ENCODE measurements at regions not wholly inside any gene's neighbourhood (a gene's known extent, or its start where the extent isn't known, plus 50 kb on each side); places are given as distances from the start of the nearest gene placed in this dataset.
"Not testable (repeated sequence)": the region's sequence is repeated elsewhere in the genome, so short reads cannot be mapped to it uniquely, and the experiment has no call there.

- no peak for DNase-seq
Observed at GRCh38 chr5:159543326-159543725, 213.0 kb upstream of the IL12B start.

GRCh38 chr5:159545156-159545555 is 214.9 kb upstream of the IL12B start:
- DNase-seq, result no peak

GRCh38 chr5:159547466-159548195 is 217.3 kb upstream of the IL12B start:
- no peak for DNase-seq

- no peak for DNase-seq
Observed at GRCh38 chr5:159548517-159548916, 218.2 kb upstream of the IL12B start.

GRCh38 chr5:159549046-159549445 is 218.8 kb upstream of the IL12B start:
- DNase-seq, result no peak

- DNase-seq, result no peak
Observed at GRCh38 chr5:159550951-159551350, 220.7 kb upstream of the IL12B start.

GRCh38 chr5:159552751-159553150 is 222.5 kb upstream of the IL12B start:
- no peak for DNase-seq

GRCh38 chr5:159553792-159554191 is 223.5 kb upstream of the IL12B start:
- no peak for DNase-seq

GRCh38 chr5:159555084-159555483 is 224.8 kb upstream of the IL12B start:
- peak in 1 of 3 experiments; percentile 4 for DNase-seq

- DNase-seq, result no peak
Observed at GRCh38 chr5:159559337-159559736, 229.1 kb upstream of the IL12B start.

- no peak for DNase-seq
Observed at GRCh38 chr5:159560088-159560487, 229.8 kb upstream of the IL12B start.

GRCh38 chr5:159564031-159564430 is 233.7 kb upstream of the IL12B start:
- DNase-seq, result no peak

GRCh38 chr5:159566832-159567231 is 236.5 kb upstream of the IL12B start:
- DNase-seq, result no peak

GRCh38 chr5:159567461-159567860 is 237.2 kb upstream of the IL12B start:
- no peak for DNase-seq

- DNase-seq, result peak in 2 of 3 experiments; percentile 75 to 90
Observed at GRCh38 chr5:159571501-159572244, 241.4 kb upstream of the IL12B start.

- DNase-seq, result no peak
Observed at GRCh38 chr5:159576902-159577301, 246.6 kb upstream of the IL12B start.

- DNase-seq, result peak; percentile 19 to 80 (median 47)
Observed at GRCh38 chr5:159581502-159582249, 251.4 kb upstream of the IL12B start.

- no peak for DNase-seq
Observed at GRCh38 chr5:159582756-159583541, 252.7 kb upstream of the IL12B start.

GRCh38 chr5:159586921-159587320 is 256.6 kb upstream of the IL12B start:
- no peak for DNase-seq

GRCh38 chr5:159588941-159589340 is 258.7 kb upstream of the IL12B start:
- no peak for DNase-seq

GRCh38 chr5:159593518-159594073 is 263.3 kb upstream of the IL12B start:
- DNase-seq, result no peak

- DNase-seq, result not testable (repeated sequence)
Observed at GRCh38 chr5:159595561-159595960, 265.3 kb upstream of the IL12B start.
